ENCODE measurements at regions not wholly inside any gene's neighbourhood (a gene's known extent, or its start where the extent isn't known, plus 50 kb on each side); places are given as distances from the start of the nearest gene placed in this dataset.
"Not testable (repeated sequence)": the region's sequence is repeated elsewhere in the genome, so short reads cannot be mapped to it uniquely, and the experiment has no call there.

GRCh38 chr7:91383053-91383904, 119.0 kb downstream of the FZD1 start:
- no peak for DNase-seq (ENCODE audit: low read depth, low spot score)
- no peak for TF ChIP-seq CTCF (IDR thresholded peaks at IDR 0.05; ENCODE audit: insufficient read depth, low read length, missing control alignments)
- ChIA-PET POLR2A (no interaction called here), CTCF (interaction anchor here (1.7 kb wide), 1 partner anchor 296 kb away, joined by 5 read pairs; no protein-coding TSS in a partner anchor)
- no peak overlapping the region for H3K4me3 ChIP-seq (ENCODE audit: low read depth, low read length)

GRCh38 chr7:91383905-91384274, 119.7 kb downstream of the FZD1 start:
- no peak for DNase-seq (ENCODE audit: low read depth, low spot score)
- POLR2A ChIA-PET: no interaction called here
- no peak for TF ChIP-seq CTCF (IDR thresholded peaks at IDR 0.05; ENCODE audit: insufficient read depth, low read length, missing control alignments)
- CTCF ChIA-PET: interaction anchor here (1.7 kb wide), 1 partner anchor 297 kb away, joined by 5 read pairs; no protein-coding TSS in a partner anchor
- H3K4me3 ChIP-seq (ENCODE audit: low read depth, low read length): no peak overlapping the region

- H3K4me3 ChIP-seq (ENCODE audit: low read depth, low read length); POLR2A ChIA-PET; DNase-seq (ENCODE audit: low read depth, low spot score); CTCF ChIA-PET: not testable (repeated sequence)
Observed at GRCh38 chr7:91394757-91395156, 130.5 kb downstream of the FZD1 start.

- CTCF ChIA-PET; H3K4me3 ChIP-seq (ENCODE audit: low read depth, low read length); POLR2A ChIA-PET; DNase-seq (ENCODE audit: low read depth, low spot score): not testable (repeated sequence)
Observed at GRCh38 chr7:91395313-91395712, 131.1 kb downstream of the FZD1 start.

- TF ChIP-seq CTCF (IDR thresholded peaks at IDR 0.05; ENCODE audit: insufficient read depth, low read length, missing control alignments): no peak
- H3K4me3 ChIP-seq (ENCODE audit: low read depth, low read length): no peak overlapping the region
- ChIA-PET CTCF (no interaction called here), POLR2A (no interaction called here)
- DNase-seq (ENCODE audit: low read depth, low spot score): no peak
Observed at GRCh38 chr7:91397096-91397495, 132.9 kb downstream of the FZD1 start.

- ChIA-PET CTCF (no interaction called here), POLR2A (no interaction called here)
- no peak overlapping the region for H3K4me3 ChIP-seq (ENCODE audit: low read depth, low read length)
- TF ChIP-seq CTCF (IDR thresholded peaks at IDR 0.05; ENCODE audit: insufficient read depth, low read length, missing control alignments): no peak
- no peak for DNase-seq (ENCODE audit: low read depth, low spot score)
Observed at GRCh38 chr7:91397612-91398011, 133.4 kb downstream of the FZD1 start.

- POLR2A ChIA-PET: no interaction called here
- DNase-seq (ENCODE audit: low read depth, low spot score): no peak
- CTCF ChIA-PET: no interaction called here
- TF ChIP-seq CTCF (IDR thresholded peaks at IDR 0.05; ENCODE audit: insufficient read depth, low read length, missing control alignments): no peak
- H3K4me3 ChIP-seq (ENCODE audit: low read depth, low read length): no peak overlapping the region
Observed at GRCh38 chr7:91398341-91398740, 134.1 kb downstream of the FZD1 start.

All from AG04449 (cell line).